GM18508 (cell line): ENCODE measurements at regions not wholly inside any gene's neighbourhood (a gene's known extent, or its start where the extent isn't known, plus 50 kb on each side); places are given as distances from the start of the nearest gene placed in this dataset.

Source experiments
- ATAC-seq: cut with Tn5 transposase; IDR thresholded peaks from one replicate; pipeline ENCODE4 v1.9.1; 2021; ENCODE audit warnings: moderate number of reproducible peaks; ENCODE audit not compliant: insufficient read depth, unreplicated experiment

GRCh38 chr17:77874303-77875050 is 84.0 kb upstream of the TNRC6C start:
- no peak for ATAC-seq

GRCh38 chr17:77875051-77875780 is 83.3 kb upstream of the TNRC6C start:
- no peak for ATAC-seq

DNA sequence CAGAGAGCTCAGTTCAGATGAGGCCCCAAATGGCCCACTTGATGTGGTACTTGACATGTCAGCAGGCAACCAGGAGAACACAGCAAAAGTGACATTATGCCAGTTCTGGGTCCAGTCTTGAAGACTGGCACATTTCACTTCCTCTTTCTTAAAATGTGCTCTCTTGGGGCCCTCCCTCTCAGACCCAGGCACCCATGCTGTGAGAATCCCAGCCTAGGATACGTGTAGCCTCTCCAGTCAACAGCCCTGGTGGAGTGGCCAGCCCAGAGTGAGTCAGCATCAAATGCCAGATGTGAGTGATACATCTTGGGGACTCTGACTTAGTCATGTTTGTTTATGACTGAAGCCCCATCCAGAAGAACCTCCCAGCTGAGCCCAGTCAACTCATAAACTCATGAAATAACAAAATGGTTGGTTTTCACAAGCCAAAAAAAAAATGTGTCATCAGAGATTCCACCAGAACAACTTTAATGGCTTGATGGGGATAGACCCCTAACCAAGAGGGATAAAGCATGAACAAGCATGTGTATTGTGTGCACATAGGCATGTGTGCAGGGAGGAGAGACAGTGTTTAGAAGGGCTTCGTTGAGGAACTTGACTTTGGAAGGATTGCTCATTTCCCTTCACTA is 82.5 kb upstream of the TNRC6C start:
- ATAC-seq, result no peak

GRCh38 chr17:77877036-77877435 is 81.5 kb upstream of the TNRC6C start:
- ATAC-seq, result no peak

DNA sequence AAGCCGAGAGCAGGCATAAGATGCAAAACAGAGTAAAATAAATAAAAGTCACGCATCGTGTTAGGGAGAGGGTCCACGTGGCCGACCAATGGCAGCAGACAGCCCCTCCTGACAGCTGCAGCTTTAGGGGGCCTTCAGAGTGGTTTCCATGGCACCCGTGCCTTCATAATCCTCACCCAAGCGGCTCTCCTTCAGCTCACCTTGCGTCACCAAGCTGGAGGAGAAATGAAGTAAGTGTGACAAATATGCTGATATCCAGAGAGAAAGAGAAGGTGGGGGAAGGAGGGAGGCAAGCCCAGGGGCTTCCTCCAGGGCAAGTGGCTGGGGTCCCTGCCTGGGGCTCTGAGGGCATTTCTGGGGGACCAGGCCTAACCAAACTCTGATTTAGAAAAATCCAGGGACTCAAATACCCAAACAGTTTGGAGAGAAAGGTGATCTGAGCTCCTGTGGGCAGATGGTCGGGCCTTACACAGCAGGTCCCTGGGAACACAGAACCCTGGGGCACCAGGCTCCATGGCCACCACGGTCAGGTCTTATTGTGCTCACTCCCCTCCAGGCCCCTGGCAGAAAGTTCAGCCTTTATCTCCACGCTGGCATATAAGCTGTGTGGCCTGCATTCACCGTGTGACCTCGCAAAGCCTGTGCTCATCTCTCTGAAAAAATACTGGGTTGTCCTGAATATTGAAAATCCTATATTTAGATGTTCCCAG is 80.7 kb upstream of the TNRC6C start:
- no peak for ATAC-seq

DNA sequence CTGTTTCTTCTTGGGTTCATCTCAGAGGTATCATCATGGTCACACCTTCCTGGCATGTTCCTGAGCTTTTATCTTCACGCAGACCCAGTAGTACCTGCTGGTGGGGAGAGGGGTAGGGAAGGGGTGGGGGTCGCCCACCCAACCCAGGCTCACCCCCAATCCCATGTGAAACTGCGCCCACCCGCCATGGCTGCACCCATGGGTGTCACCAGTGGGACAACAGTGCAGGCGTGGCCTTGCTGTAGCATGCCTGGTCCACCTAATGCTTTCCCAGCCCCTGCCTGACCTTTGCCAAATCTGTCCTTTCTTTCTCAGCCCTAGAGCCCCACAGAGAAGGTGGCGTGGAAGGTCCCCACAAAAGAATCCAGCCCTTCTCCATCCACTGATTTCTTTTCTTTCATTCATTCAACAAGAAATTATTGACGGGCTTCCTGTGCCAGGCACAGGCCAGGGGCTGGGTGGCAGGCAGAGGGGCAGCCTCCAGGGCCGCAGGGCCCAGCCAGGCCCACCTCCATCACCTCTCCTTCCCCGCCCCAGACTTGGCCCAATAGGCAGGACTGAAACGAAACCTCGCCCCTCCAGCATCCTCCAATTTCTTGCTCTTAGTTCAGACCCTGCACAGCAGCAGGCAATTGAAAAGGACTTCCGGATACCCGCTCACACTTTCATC is 79.1 kb upstream of the TNRC6C start:
- no peak for ATAC-seq

DNA sequence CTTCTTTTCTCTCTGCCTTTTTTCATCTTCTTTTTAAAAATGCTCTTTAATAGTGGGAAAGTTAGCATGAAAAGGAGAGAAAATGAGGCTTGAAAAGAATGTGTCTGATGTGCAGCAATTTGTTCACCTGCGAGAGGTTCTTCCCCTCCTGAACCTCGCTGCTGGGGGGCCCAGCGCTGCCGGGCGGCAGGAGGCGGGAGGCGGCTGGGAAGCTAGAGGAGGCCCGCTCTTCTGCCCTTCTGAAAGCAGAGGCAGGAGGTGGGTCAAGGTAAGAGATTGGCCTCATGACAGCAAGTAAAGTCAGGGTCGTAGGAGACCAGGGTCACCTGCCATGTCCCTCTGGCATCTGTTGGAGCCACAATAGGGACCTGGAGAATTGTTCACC is 78.6 kb upstream of the TNRC6C start:
- ATAC-seq, result no peak

- no peak for ATAC-seq
These were observed 77.6 kb upstream of the TNRC6C start for GRCh38 chr17:77880711-77881450.

DNA sequence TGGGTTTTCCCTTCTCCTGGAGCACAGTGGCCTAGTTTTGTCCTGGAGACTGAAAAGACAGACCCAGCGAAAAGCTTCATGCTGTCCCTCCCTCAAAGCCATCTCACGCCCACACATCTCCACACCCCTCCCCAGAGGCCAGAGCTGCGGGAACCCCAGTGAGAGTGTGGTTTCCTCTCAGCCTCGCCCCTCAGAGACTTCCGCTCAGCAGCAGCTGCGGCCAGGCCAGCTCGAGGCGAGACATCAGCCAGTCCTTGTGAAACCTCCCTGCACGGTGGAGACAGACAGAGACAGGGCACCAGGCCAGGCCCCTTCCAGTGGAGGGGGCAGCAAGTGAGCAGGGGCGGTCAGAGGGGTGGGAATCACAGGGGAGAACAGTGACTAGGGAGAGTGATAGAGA is 77.0 kb upstream of the TNRC6C start:
- peak; percentile 53 for ATAC-seq

DNA sequence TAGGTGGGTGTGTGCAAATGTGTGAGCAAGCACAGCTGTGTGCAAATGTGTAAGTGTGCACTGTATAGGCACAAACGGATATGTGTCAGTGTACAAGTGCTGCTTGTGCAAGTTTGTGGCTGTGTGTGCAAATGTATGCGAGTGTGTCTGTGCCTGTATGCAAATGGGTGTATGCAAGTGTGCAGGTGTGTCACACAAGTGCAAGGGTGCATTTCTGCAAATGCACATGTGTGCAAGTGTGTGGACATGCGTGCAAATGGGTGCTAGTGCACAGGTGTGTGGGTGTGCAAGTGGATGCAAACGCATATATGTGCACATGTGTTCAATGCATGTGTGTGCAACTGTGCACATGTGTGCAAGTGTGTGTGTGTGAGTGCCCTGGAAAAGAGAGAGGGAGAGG is 76.5 kb upstream of the TNRC6C start:
- no peak for ATAC-seq

GRCh38 chr17:77882481-77883212 is 75.9 kb upstream of the TNRC6C start:
- ATAC-seq, result no peak

DNA sequence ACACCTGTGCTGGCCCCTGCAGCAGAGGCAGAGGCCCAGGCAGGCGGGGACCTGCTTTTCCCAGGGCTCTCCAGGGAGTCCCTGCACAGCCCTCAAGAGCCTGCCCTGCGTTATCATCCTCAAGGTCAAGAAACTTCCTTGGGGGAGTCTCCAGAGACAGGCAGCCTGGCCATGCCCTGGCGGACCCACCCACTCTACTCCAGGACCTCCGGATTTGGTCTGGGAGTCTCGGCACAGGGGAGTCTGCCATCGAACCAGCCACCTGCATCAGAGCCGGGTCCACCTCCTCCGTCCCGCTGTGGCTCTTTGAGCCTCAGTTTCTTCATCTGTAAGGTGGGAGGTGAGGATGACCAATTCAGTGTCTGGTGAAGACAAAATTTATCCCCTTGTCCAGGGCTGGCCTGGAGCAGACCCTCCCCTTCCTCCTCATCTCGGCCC is 75.3 kb upstream of the TNRC6C start:
- ATAC-seq, result no peak

GRCh38 chr17:77884019-77884418 is 74.5 kb upstream of the TNRC6C start:
- ATAC-seq, result no peak

DNA sequence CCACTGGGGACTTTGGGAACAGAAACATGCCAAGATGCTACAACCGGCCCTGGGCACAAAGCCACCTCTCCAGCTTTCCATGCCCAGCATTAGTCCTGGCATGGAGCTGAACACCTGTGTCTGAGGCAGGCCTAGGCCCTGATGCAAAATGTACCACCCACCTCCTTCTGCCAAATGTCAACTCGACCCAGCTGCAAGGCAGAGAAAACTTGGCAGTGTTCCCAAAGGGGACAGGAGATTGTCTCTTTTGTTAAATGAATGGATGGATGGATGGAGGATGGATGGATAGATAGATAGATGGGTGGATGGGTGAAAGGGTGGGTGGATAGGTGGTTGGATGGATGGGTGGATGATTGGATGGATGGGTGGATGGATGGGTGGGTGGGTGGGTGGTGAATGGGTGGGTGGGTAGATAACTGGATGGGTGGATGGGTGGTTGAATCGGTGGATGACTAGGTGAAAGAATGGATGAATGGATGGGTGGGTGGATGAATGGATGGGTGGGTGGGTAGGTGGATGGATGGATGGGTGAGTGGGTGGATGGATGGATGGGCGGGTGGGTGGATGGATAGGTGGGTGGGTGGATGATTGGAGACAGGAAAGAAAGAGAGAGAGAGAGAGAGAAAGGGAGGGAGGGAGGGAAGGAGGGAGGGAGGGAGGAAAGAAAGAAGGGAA is 73.4 kb upstream of the TNRC6C start:
- ATAC-seq, result no peak

GRCh38 chr17:77885678-77886386 is 72.7 kb upstream of the TNRC6C start:
- ATAC-seq, result no peak

GRCh38 chr17:77886387-77886728 is 72.1 kb upstream of the TNRC6C start:
- ATAC-seq, result no peak

- ATAC-seq, result no peak
These were observed 71.4 kb upstream of the TNRC6C start for GRCh38 chr17:77887110-77887463.
